Spleen (tissue), 7 donors: ENCODE measurements at regions not wholly inside any gene's neighbourhood (a gene's known extent, or its start where the extent isn't known, plus 50 kb on each side); places are given as distances from the start of the nearest gene placed in this dataset.

Source experiments
- POLR2AphosphoS5 ChIP-seq, 3 donors: sonication (generic); formaldehyde crosslinking; IDR thresholded peaks; one replicate each; pipeline ENCODE4 v1.5.1; 2017; ENCODE audit warnings: antibody characterized with exemption in 3 of 3
- TF ChIP-seq, protein P1 (sequence below), 11 experiments: fragments of 200-600 bp in 7 of 11; fragments of 450-650 bp in 4 of 11; sonication (generic) in 4 of 11; IDR thresholded peaks in 8 of 11; conservative IDR thresholded peaks in 3 of 11; 1 replicate in 7 of 11; 2 replicates in 4 of 11; pipeline versions ENCODE4 v1.4.0 to v1.8.0; 2016 to 2021; ENCODE audit warnings: antibody characterized with exemption in 11 of 11, inconsistent platforms in 4 of 11, mild to moderate bottlenecking in 1 of 11
- donor health status: DM: no; HTN: no; CAD: no; lungs with moderate emphysema.
- donor health status: DM: no; HTN: no; CAD: no.
- donor health status: DM: no; HTN: no; CAD: no.

DNA sequence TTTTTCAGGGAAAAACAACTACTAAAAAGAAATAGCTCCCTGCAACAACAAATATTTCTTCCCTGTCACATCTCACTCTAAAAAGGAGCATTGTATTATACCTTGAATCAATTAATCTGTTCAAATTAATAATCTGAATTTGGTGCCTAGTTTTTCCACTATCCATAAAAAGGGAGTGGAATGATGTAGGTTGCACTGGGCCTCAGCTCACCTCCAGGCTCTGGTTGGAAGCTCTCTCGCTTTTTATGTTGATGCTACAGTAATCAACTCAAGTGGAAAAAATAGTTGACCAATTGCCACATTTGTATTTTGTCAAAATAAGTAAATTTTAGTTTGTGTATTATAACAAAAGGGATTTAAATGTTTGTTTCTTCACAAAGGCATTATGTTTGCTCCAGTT lies 126.1 kb downstream of the MAD2L1 start:
- TF ChIP-seq, protein P1, sequence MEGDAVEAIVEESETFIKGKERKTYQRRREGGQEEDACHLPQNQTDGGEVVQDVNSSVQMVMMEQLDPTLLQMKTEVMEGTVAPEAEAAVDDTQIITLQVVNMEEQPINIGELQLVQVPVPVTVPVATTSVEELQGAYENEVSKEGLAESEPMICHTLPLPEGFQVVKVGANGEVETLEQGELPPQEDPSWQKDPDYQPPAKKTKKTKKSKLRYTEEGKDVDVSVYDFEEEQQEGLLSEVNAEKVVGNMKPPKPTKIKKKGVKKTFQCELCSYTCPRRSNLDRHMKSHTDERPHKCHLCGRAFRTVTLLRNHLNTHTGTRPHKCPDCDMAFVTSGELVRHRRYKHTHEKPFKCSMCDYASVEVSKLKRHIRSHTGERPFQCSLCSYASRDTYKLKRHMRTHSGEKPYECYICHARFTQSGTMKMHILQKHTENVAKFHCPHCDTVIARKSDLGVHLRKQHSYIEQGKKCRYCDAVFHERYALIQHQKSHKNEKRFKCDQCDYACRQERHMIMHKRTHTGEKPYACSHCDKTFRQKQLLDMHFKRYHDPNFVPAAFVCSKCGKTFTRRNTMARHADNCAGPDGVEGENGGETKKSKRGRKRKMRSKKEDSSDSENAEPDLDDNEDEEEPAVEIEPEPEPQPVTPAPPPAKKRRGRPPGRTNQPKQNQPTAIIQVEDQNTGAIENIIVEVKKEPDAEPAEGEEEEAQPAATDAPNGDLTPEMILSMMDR (IDR thresholded peaks at IDR 0.05 in 8 of 11, conservative IDR thresholded peaks at IDR 0.05 in 3 of 11): no peak
- no peak for TF ChIP-seq POLR2AphosphoS5 (IDR thresholded peaks at IDR 0.05)
